Fibroblast of lung (primary cell): ENCODE measurements at regions not wholly inside any gene's neighbourhood (a gene's known extent, or its start where the extent isn't known, plus 50 kb on each side); places are given as distances from the start of the nearest gene placed in this dataset.

Experiments used
- DNase-seq, 2 donors: peaks; one replicate each; pipeline versions ENCODE4 v3.0.0 to v3.0.0-alpha.2; 2010; ENCODE audit warnings: low read depth in 2 of 2
- H2AFZ ChIP-seq: 2 replicates; pipeline ENCODE4 v1.5.1; 2012; ENCODE audit warnings: low read length, control low read depth, inconsistent platforms
- H3K27ac ChIP-seq: 2 replicates; pipeline ENCODE4 v1.5.1; 2011; ENCODE audit warnings: low read length, control low read depth; ENCODE audit not compliant: insufficient read depth
- H3K27me3 ChIP-seq: 2 replicates; pipeline ENCODE4 v1.5.1; 2011; ENCODE audit warnings: mild to moderate bottlenecking, low read length; ENCODE audit not compliant: control insufficient read depth, insufficient read depth
- H3K36me3 ChIP-seq: 2 replicates; pipeline ENCODE4 v1.5.1; 2011; ENCODE audit warnings: low read length; ENCODE audit not compliant: control insufficient read depth, insufficient read depth
- H3K4me1 ChIP-seq: 2 replicates; pipeline ENCODE4 v1.5.1; 2011; ENCODE audit warnings: low read length; ENCODE audit not compliant: control insufficient read depth, insufficient read depth; ENCODE audit errors: extremely low read depth
- H3K4me2 ChIP-seq: 2 replicates; pipeline ENCODE4 v1.5.1; 2011; ENCODE audit warnings: low read length, control low read depth; ENCODE audit not compliant: insufficient read depth; ENCODE audit errors: extremely low read depth
- H3K4me3 ChIP-seq, 4 experiments: fragments of 200-600 bp in 1 of 4; sonication (generic) in 1 of 4; replicated peaks in 1 of 4; 2 replicates each; pipeline ENCODE4 v1.5.1; 2011 to 2016; ENCODE audit warnings: low read length in 4 of 4, low read depth in 3 of 4, mild to moderate bottlenecking in 3 of 4, control low read depth in 2 of 4, inconsistent platforms in 1 of 4, mixed read lengths in 1 of 4; ENCODE audit not compliant: insufficient read depth in 1 of 4; ENCODE audit errors: control extremely low read depth in 1 of 4
- H3K79me2 ChIP-seq: 2 replicates; pipeline ENCODE4 v1.5.1; 2012; ENCODE audit warnings: mild to moderate bottlenecking, low read length, inconsistent platforms; ENCODE audit not compliant: control insufficient read depth, insufficient read depth
- H3K9ac ChIP-seq: 2 replicates; pipeline ENCODE4 v1.5.1; 2011; ENCODE audit warnings: mild to moderate bottlenecking, low read length, control low read depth; ENCODE audit not compliant: insufficient read depth
- H3K9me3 ChIP-seq: 2 replicates; pipeline ENCODE4 v1.5.1; 2012; ENCODE audit warnings: low read depth, low read length; ENCODE audit not compliant: control insufficient read depth, insufficient read depth
- H4K20me1 ChIP-seq: 2 replicates; pipeline ENCODE4 v1.5.1; 2011; ENCODE audit warnings: low read length; ENCODE audit not compliant: control insufficient read depth, insufficient read depth; ENCODE audit errors: extremely low read depth
- EZH2 ChIP-seq: IDR thresholded peaks from 2 replicates; pipeline ENCODE4 v1.5.1; 2012; ENCODE audit warnings: low read length, control low read depth, mild to moderate bottlenecking; ENCODE audit errors: missing control alignments
- TF ChIP-seq, protein P1 (sequence below), 2 donors: IDR thresholded peaks in 1 of 2; conservative IDR thresholded peaks in 1 of 2; 1 replicate in 1 of 2; 2 replicates in 1 of 2; pipeline ENCODE4 v1.5.1; 2011 to 2012; ENCODE audit warnings: low read length in 2 of 2, control low read depth in 1 of 2, inconsistent platforms in 1 of 2, low read depth in 1 of 2, mild to moderate bottlenecking in 1 of 2

- H3K9ac ChIP-seq: no peak overlapping the region
- TF ChIP-seq, protein P1, sequence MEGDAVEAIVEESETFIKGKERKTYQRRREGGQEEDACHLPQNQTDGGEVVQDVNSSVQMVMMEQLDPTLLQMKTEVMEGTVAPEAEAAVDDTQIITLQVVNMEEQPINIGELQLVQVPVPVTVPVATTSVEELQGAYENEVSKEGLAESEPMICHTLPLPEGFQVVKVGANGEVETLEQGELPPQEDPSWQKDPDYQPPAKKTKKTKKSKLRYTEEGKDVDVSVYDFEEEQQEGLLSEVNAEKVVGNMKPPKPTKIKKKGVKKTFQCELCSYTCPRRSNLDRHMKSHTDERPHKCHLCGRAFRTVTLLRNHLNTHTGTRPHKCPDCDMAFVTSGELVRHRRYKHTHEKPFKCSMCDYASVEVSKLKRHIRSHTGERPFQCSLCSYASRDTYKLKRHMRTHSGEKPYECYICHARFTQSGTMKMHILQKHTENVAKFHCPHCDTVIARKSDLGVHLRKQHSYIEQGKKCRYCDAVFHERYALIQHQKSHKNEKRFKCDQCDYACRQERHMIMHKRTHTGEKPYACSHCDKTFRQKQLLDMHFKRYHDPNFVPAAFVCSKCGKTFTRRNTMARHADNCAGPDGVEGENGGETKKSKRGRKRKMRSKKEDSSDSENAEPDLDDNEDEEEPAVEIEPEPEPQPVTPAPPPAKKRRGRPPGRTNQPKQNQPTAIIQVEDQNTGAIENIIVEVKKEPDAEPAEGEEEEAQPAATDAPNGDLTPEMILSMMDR (conservative IDR thresholded peaks at IDR 0.05 in 1 of 2, IDR thresholded peaks at IDR 0.05 in 1 of 2; ENCODE audit: low read depth in 1 of 2, low read length in 2 of 2): no peak
- TF ChIP-seq EZH2: no peak
- H4K20me1 ChIP-seq: no peaks in the 10 kb centered on the region
- H2AFZ ChIP-seq: no peak overlapping the region
- DNase-seq: no peak
- H3K27me3 ChIP-seq: no peaks in the 10 kb centered on the region
- no peak overlapping the region for H3K27ac ChIP-seq
- no peaks in the 10 kb centered on the region for H3K36me3 ChIP-seq
- H3K4me1 ChIP-seq: no peaks in the 10 kb centered on the region
- H3K4me2 ChIP-seq: no peak overlapping the region
- no peaks in the 10 kb centered on the region for H3K9me3 ChIP-seq
- H3K4me3 ChIP-seq: no peak overlapping the region
- no peaks in the 10 kb centered on the region for H3K79me2 ChIP-seq
Measured at GRCh38 chr14:94929354-94929753, 159.4 kb upstream of the GSC start.

- Histone ChIP-seq H3K27ac (no peak overlapping the region), H3K4me1 (no peaks in the 10 kb centered on the region), H3K4me3 (no peak overlapping the region), H3K79me2 (no peaks in the 10 kb centered on the region), H3K9ac (no peak overlapping the region), H3K4me2 (no peak overlapping the region), H2AFZ (no peak overlapping the region), H4K20me1 (no peaks in the 10 kb centered on the region), H3K27me3 (no peaks in the 10 kb centered on the region), H3K36me3 (no peaks in the 10 kb centered on the region), H3K9me3 (no peaks in the 10 kb centered on the region)
- no peak for TF ChIP-seq EZH2
- TF ChIP-seq, protein P1 (conservative IDR thresholded peaks at IDR 0.05 in 1 of 2, IDR thresholded peaks at IDR 0.05 in 1 of 2; ENCODE audit: low read depth in 1 of 2, low read length in 2 of 2): no peak
- no peak for DNase-seq
Measured at GRCh38 chr14:94926176-94926575, 156.3 kb upstream of the GSC start.

- TF ChIP-seq, protein P1 (conservative IDR thresholded peaks at IDR 0.05 in 1 of 2, IDR thresholded peaks at IDR 0.05 in 1 of 2; ENCODE audit: low read depth in 1 of 2, low read length in 2 of 2): no peak
- no peak for TF ChIP-seq EZH2
Measured at GRCh38 chr14:94925416-94926173, 155.7 kb upstream of the GSC start.

More at GRCh38 chr14:94925416-94926173, 155.7 kb upstream of the GSC start:
- Histone ChIP-seq H3K4me3 (no peak overlapping the region), H3K79me2 (no peaks in the 10 kb centered on the region), H3K27me3 (no peaks in the 10 kb centered on the region), H2AFZ (no peak overlapping the region), H3K4me2 (no peak overlapping the region), H3K27ac (no peak overlapping the region), H3K4me1 (no peaks in the 10 kb centered on the region), H3K36me3 (no peaks in the 10 kb centered on the region), H3K9me3 (no peaks in the 10 kb centered on the region), H3K9ac (no peak overlapping the region), H4K20me1 (no peaks in the 10 kb centered on the region)
- no peak for DNase-seq
